OCI-LY7 (cell line): ENCODE measurements at regions not wholly inside any gene's neighbourhood (a gene's known extent, or its start where the extent isn't known, plus 50 kb on each side); places are given as distances from the start of the nearest gene placed in this dataset.

Source experiments
- BruUV-seq: library from RNA; stranded (reverse); fragments of 400-500 nt; replicated peaks from 2 replicates; lab custom pipeline; 2021; lab: Mats Ljungman, UMichigan
- CTCF ChIA-PET: fragments of 300-600 bp; sonication (Branson Sonifier 250); formaldehyde crosslinking; loops from one replicate; lab custom pipeline; 2022; ENCODE audit warnings: antibody characterized with exemption; ENCODE audit not compliant: unreplicated experiment; lab: Charles Lee
- POLR2A ChIA-PET: fragments of 300-600 bp; sonication (Branson Sonifier 250); formaldehyde crosslinking; loops from one replicate; lab custom pipeline; 2022; ENCODE audit warnings: antibody characterized with exemption; lab: Charles Lee
- DNase-seq: peaks from one replicate; pipeline ENCODE4 v3.0.0-alpha.2; 2015; ENCODE audit warnings: low spot score
- H2AFZ ChIP-seq: fragments of 200-600 bp; sonication (generic), shearing (Covaris generic); 2 replicates; pipeline ENCODE4 v1.6.1; 2014; ENCODE audit warnings: mild to moderate bottlenecking, antibody characterized with exemption, low read length, moderate library complexity
- H3K27ac ChIP-seq: fragments of 200-600 bp; sonication (generic); 2 replicates; pipeline ENCODE4 v1.5.1; 2014; ENCODE audit warnings: mixed run types, low read depth, mild to moderate bottlenecking, moderate library complexity, low read length, inconsistent platforms; ENCODE audit not compliant: poor library complexity, severe bottlenecking
- H3K36me3 ChIP-seq: fragments of 200-600 bp; sonication (generic); 2 replicates; pipeline ENCODE4 v1.6.1; 2014; ENCODE audit warnings: mild to moderate bottlenecking, antibody characterized with exemption, low read length, moderate library complexity, mixed read lengths; ENCODE audit not compliant: insufficient read depth
- H3K4me1 ChIP-seq: fragments of 200-600 bp; sonication (generic); 2 replicates; pipeline ENCODE4 v1.5.1; 2014; ENCODE audit warnings: mild to moderate bottlenecking, low read length; ENCODE audit not compliant: insufficient read depth, poor library complexity, severe bottlenecking
- H3K4me2 ChIP-seq: fragments of 200-600 bp; sonication (generic); 2 replicates; pipeline ENCODE4 v1.6.1; 2014; ENCODE audit warnings: mild to moderate bottlenecking, low read length
- H3K4me3 ChIP-seq: fragments of 200-600 bp; sonication (generic); 2 replicates; pipeline ENCODE4 v1.5.1; 2014; ENCODE audit warnings: mild to moderate bottlenecking, low read depth, low read length; ENCODE audit not compliant: poor library complexity, severe bottlenecking
- H3K79me2 ChIP-seq: fragments of 200-600 bp; sonication (generic); 2 replicates; pipeline ENCODE4 v1.6.1; 2016; ENCODE audit warnings: low read depth, mild to moderate bottlenecking, low read length, moderate library complexity, mixed read lengths; ENCODE audit not compliant: insufficient read depth
- H3K9me2 ChIP-seq: fragments of 200-600 bp; sonication (generic); 2 replicates; pipeline ENCODE4 v1.6.1; 2016; ENCODE audit warnings: mild to moderate bottlenecking, low read length, mixed read lengths; ENCODE audit not compliant: insufficient read depth
- H3K9me3 ChIP-seq: fragments of 200-600 bp; sonication (generic); 2 replicates; pipeline ENCODE4 v1.6.1; 2014; ENCODE audit warnings: mild to moderate bottlenecking, mixed run types, low read length, mixed read lengths
- H4K20me1 ChIP-seq: fragments of 200-600 bp; sonication (generic); 2 replicates; pipeline ENCODE4 v1.6.1; 2014; ENCODE audit warnings: mild to moderate bottlenecking, antibody characterized with exemption, low read length, moderate library complexity, mixed read lengths; ENCODE audit not compliant: insufficient read depth
- EZH2phosphoT487 ChIP-seq: fragments of 200-600 bp; sonication (generic); IDR thresholded peaks from 2 replicates; pipeline ENCODE4 v1.6.1; 2018; ENCODE audit warnings: low read depth, borderline replicate concordance, mild to moderate bottlenecking, mixed run types, antibody characterized with exemption, low read length, moderate library complexity, mixed read lengths
- intact Hi-C: fragments of 100-400 bp; cut with micrococcal nuclease; formaldehyde crosslinking; loops from one replicate; pipeline ENCODE4 v1.10.0; 2022; ENCODE audit not compliant: unreplicated experiment
- TF ChIP-seq, protein P1 (sequence below): fragments of 200-600 bp; sonication (generic); conservative IDR thresholded peaks from 2 replicates; pipeline ENCODE4 v1.5.1; 2014; ENCODE audit warnings: mild to moderate bottlenecking, antibody characterized with exemption, low read length, moderate library complexity, mixed read lengths

DNA sequence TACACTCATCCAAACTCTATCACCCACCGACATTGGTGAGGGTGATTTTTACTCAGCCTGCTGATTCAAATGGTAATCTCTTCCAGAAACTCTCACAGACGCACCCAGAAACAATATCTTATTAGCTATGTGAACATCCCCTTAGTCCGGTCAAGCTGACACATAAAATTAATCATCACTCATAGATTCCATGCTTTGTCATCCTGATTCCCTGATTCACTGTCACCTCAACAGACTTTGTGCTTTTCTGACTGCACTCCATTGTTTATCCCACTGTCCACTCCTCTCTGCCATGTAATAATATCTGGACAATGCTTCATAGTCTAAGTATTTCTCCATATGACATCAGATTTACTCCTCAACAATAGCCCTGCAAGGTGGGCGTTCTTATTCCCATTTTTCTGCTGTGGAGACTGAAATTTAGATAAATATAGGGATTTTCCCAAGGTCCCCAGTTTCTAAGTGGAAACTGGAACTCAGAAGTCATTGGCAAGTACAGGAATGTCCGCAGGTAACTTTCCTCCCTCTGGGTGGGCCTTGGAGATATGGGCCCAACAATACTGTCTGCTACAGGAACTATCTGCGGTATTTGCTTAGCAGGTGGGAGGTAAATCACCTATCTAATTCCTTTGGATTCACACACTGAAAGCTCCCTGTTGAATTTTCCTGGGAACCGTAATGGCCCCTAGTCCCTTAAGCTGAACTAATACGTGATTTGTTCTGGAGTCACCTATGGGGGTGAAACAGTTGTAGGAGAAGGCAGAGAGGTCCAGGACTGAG lies 228.6 kb upstream of the BCOR start:
- Histone ChIP-seq H3K4me2 (no peak overlapping the region), H3K4me3 (no peak overlapping the region), H3K4me1 (no peaks in the 10 kb centered on the region), H2AFZ (no peak overlapping the region), H3K9me2 (no peaks in the 10 kb centered on the region), H3K9me3 (no peaks in the 10 kb centered on the region), H3K36me3 (no peaks in the 10 kb centered on the region), H3K27ac (no peak overlapping the region), H4K20me1 (no peaks in the 10 kb centered on the region), H3K79me2 (no peaks in the 10 kb centered on the region)
- no TSS peak for BruUV-seq
- CTCF ChIA-PET = no interaction called here
- no peak for DNase-seq
- POLR2A ChIA-PET = no interaction called here
- TF ChIP-seq, protein P1, sequence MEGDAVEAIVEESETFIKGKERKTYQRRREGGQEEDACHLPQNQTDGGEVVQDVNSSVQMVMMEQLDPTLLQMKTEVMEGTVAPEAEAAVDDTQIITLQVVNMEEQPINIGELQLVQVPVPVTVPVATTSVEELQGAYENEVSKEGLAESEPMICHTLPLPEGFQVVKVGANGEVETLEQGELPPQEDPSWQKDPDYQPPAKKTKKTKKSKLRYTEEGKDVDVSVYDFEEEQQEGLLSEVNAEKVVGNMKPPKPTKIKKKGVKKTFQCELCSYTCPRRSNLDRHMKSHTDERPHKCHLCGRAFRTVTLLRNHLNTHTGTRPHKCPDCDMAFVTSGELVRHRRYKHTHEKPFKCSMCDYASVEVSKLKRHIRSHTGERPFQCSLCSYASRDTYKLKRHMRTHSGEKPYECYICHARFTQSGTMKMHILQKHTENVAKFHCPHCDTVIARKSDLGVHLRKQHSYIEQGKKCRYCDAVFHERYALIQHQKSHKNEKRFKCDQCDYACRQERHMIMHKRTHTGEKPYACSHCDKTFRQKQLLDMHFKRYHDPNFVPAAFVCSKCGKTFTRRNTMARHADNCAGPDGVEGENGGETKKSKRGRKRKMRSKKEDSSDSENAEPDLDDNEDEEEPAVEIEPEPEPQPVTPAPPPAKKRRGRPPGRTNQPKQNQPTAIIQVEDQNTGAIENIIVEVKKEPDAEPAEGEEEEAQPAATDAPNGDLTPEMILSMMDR = no peak
- no peak for TF ChIP-seq EZH2phosphoT487
- intact Hi-C loops = no loop called here

DNA sequence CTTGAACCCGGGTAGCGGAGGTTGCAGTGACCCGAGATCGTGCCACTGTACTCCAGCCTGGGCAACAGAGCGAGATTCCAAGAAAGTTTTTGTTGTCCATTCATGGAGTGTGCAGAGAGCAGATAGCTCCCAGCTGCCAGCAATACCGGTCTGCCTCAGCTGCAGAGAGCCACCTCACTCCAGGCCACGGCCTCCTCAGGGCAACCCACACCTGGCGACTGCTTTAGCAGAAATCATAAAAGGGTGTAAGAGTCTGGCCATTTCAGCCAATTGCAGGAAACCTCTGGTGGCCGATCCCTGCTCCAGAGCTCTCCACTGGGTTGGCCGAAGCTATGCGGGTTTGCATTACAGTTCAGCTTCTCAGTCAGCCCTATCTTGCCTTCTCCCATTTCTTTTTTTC lies 227.4 kb upstream of the BCOR start:
- TF ChIP-seq, protein P1 = no peak
- TF ChIP-seq EZH2phosphoT487 = no peak
- ChIA-PET CTCF (no interaction called here), POLR2A (no interaction called here)
- H2AFZ ChIP-seq = no peak overlapping the region
- H3K79me2 ChIP-seq = no peaks in the 10 kb centered on the region
- H3K9me2 ChIP-seq = no peaks in the 10 kb centered on the region
- H4K20me1 ChIP-seq = no peaks in the 10 kb centered on the region
- H3K36me3 ChIP-seq = no peaks in the 10 kb centered on the region
- no peaks in the 10 kb centered on the region for H3K4me1 ChIP-seq
- intact Hi-C loops = no loop called here
- H3K4me3 ChIP-seq = no peak overlapping the region
- H3K4me2 ChIP-seq = no peak overlapping the region
- BruUV-seq = no TSS peak
- no peak overlapping the region for H3K27ac ChIP-seq
- DNase-seq = no peak
- H3K9me3 ChIP-seq = no peaks in the 10 kb centered on the region

DNA sequence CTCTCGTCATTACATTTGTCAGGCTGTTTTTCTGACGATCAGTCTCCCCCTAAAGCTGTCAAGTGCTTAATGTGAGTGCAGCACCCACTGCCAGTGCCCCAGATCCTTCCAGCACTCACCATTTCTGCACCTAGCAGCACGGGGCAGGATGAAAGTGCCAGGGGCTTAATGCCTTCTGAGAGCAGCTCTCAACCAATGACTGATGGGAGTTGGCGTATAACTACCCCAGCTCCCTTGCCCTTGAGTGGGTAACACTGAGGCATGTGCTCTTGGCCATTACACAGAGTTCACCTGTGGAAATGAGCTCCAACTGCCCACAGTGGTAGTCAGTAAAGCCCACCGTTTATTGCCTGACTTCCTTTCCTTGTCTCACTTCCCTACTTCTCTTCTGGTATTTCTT lies 226.2 kb upstream of the BCOR start:
- Histone ChIP-seq H3K9me3 (no peaks in the 10 kb centered on the region), H3K4me3 (no peak overlapping the region), H3K4me1 (no peaks in the 10 kb centered on the region), H3K79me2 (no peaks in the 10 kb centered on the region), H4K20me1 (no peaks in the 10 kb centered on the region), H3K27ac (no peak overlapping the region), H3K36me3 (no peaks in the 10 kb centered on the region), H3K4me2 (no peak overlapping the region), H2AFZ (no peak overlapping the region), H3K9me2 (no peaks in the 10 kb centered on the region)
- BruUV-seq = no TSS peak
- POLR2A ChIA-PET = interaction anchor here (0.7 kb wide), 1 partner anchor 599 kb away, joined by 3 read pairs; no protein-coding TSS in a partner anchor
- intact Hi-C loops = no loop called here
- no peak for DNase-seq
- CTCF ChIA-PET = no interaction called here
- TF ChIP-seq, protein P1 = no peak
- TF ChIP-seq EZH2phosphoT487 = no peak
